Endodermal cell (in vitro differentiated cells): ENCODE measurements at regions not wholly inside any gene's neighbourhood (a gene's known extent, or its start where the extent isn't known, plus 50 kb on each side); places are given as distances from the start of the nearest gene placed in this dataset.

Experiments used
- DNase-seq: peaks from one replicate; pipeline ENCODE4 v3.0.0-alpha.2; 2017
- H3K27ac ChIP-seq: 2 replicates; pipeline ENCODE4 v1.5.1; 2013; ENCODE audit warnings: mild to moderate bottlenecking, low read depth, low read length, moderate library complexity
- H3K27me3 ChIP-seq: 2 replicates; pipeline ENCODE4 v1.6.1; 2013; ENCODE audit warnings: mild to moderate bottlenecking, low read length, moderate library complexity; ENCODE audit not compliant: insufficient read depth, control insufficient read depth, poor library complexity, severe bottlenecking
- H3K36me3 ChIP-seq: 2 replicates; pipeline ENCODE4 v1.7.0; 2013; ENCODE audit warnings: mild to moderate bottlenecking, low read length, moderate library complexity; ENCODE audit not compliant: control insufficient read depth, insufficient read depth
- H3K4me1 ChIP-seq: one replicate; pipeline ENCODE4 v1.7.0; 2013; ENCODE audit warnings: low read length; ENCODE audit not compliant: control insufficient read depth, insufficient read depth
- H3K4me3 ChIP-seq: 2 replicates; pipeline ENCODE4 v1.5.1; 2013; ENCODE audit warnings: mild to moderate bottlenecking, low read length, moderate library complexity
- H3K9ac ChIP-seq: 2 replicates; pipeline ENCODE4 v1.6.1; 2013; ENCODE audit warnings: mild to moderate bottlenecking, low read length, moderate library complexity; ENCODE audit not compliant: poor library complexity, severe bottlenecking; ENCODE audit errors: extremely low read depth
- H3K9me3 ChIP-seq: 2 replicates; pipeline ENCODE4 v1.6.1; 2013; ENCODE audit warnings: mild to moderate bottlenecking, low read length, moderate library complexity; ENCODE audit not compliant: control insufficient read depth
- H3K27ac Mint-ChIP-seq: 2 replicates; pipeline ENCODE4 v1.8.0; 2020; ENCODE audit warnings: mixed read lengths
- H3K27me3 Mint-ChIP-seq: 2 replicates; pipeline ENCODE4 v1.8.0; 2021; ENCODE audit warnings: mild to moderate bottlenecking, mixed read lengths; ENCODE audit not compliant: insufficient read depth
- H3K36me3 Mint-ChIP-seq: 2 replicates; pipeline ENCODE4 v1.8.0; 2020; ENCODE audit warnings: low read depth, mixed read lengths
- H3K4me1 Mint-ChIP-seq: 2 replicates; pipeline ENCODE4 v1.8.0; 2020; ENCODE audit warnings: mixed read lengths
- H3K4me3 Mint-ChIP-seq: 2 replicates; pipeline ENCODE4 v1.8.0; 2020; ENCODE audit warnings: mild to moderate bottlenecking, moderate library complexity, mixed read lengths
- H3K9me3 Mint-ChIP-seq: 2 replicates; pipeline ENCODE4 v1.8.0; 2020; ENCODE audit warnings: mild to moderate bottlenecking, mixed read lengths
- CTCF ChIP-seq: fragments of 200-600 bp; sonication (generic); conservative IDR thresholded peaks from 2 replicates; pipeline ENCODE4 v1.5.0; 2021; ENCODE audit warnings: antibody characterized with exemption, mild to moderate bottlenecking
- WGBS, 2 experiments: methylation state at CpG; one replicate each; pipeline versions ENCODE4 v1.1.5 to v1.1.7; 2013; ENCODE audit warnings: missing lambda C conversion rate in 2 of 2, mixed read lengths in 1 of 2; ENCODE audit not compliant: insufficient coverage in 1 of 2, insufficient read length in 1 of 2; 5-methylcytosine and 5-hydroxymethylcytosine counted together

GRCh38 chr6:105533301-105533700 lies 130.4 kb upstream of the PREP start:
- Mint-ChIP-seq H3K4me3 (no peak overlapping the region), H3K36me3 (no peaks in the 10 kb centered on the region), H3K9me3 (no peaks in the 10 kb centered on the region), H3K4me1 (peaks cover 5% of the 10 kb centered on the region), H3K27ac (no peak overlapping the region), H3K27me3 (peaks cover 4% of the 10 kb centered on the region)
- Histone ChIP-seq H3K9me3 (no peaks in the 10 kb centered on the region), H3K9ac (no peak overlapping the region), H3K36me3 (no peaks in the 10 kb centered on the region), H3K4me1 (no peaks in the 10 kb centered on the region), H3K27me3 (no peaks in the 10 kb centered on the region), H3K4me3 (no peak overlapping the region), H3K27ac (no peak overlapping the region)
- 82 to 90% methylated on average over 2 to 3 of the region's 3 CpGs for WGBS, 2 experiments
- no peak for TF ChIP-seq CTCF
- DNase-seq: no peak

DNA sequence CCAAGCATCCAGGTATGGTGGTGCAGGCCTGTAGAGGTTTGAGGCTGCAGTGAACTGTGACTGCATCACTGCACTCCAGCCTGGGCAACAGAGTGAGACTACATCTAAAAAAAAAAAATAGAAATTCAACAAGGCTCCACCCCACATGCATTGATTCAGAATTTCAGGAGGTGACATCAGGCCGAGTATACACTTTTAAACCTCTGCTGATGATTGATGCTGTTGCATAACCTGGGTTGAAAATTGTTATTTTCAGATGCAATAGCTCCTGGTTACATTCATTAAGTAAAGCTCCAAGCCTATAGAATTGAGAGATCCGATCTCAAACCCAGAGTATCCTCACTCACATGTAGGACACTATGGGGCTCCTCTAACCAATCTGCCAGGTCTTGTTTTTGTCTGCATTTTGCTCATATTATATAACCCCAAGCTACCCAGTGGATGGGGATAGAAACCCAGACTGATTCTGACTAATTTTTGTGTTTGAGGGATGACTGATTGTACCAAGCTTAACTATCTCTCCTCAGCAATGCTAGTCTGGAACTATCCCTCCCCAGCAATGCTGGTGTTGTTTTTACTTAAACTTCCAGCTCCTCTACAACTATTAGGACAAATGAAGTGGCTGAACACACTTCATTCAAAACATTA lies 123.5 kb upstream of the PREP start:
- Histone ChIP-seq H3K27ac (no peak overlapping the region), H3K27me3 (peaks cover 15% of the 10 kb centered on the region), H3K4me1 (no peaks in the 10 kb centered on the region), H3K4me3 (no peak overlapping the region), H3K9ac (no peak overlapping the region), H3K36me3 (no peaks in the 10 kb centered on the region), H3K9me3 (no peaks in the 10 kb centered on the region)
- no peak overlapping the region for H3K4me3 Mint-ChIP-seq
- no peak for TF ChIP-seq CTCF
- WGBS, 2 experiments: 89 to 92% methylated on average over 1 to 2 of the region's 2 CpGs
- H3K36me3 Mint-ChIP-seq: no peaks in the 10 kb centered on the region
- DNase-seq: no peak
- H3K27me3 Mint-ChIP-seq: no peaks in the 10 kb centered on the region
- H3K4me1 Mint-ChIP-seq: peaks cover 12% of the 10 kb centered on the region
- no peaks in the 10 kb centered on the region for H3K9me3 Mint-ChIP-seq
- H3K27ac Mint-ChIP-seq: no peak overlapping the region

GRCh38 chr6:105522626-105523322 lies 119.9 kb upstream of the PREP start:
- H3K27me3 Mint-ChIP-seq: no peaks in the 10 kb centered on the region
- no peaks in the 10 kb centered on the region for H3K36me3 ChIP-seq
- H3K27ac Mint-ChIP-seq: no peak overlapping the region
- H3K9me3 Mint-ChIP-seq: peaks cover 3% of the 10 kb centered on the region
- H3K9ac ChIP-seq: no peak overlapping the region
- no peak overlapping the region for H3K4me3 ChIP-seq
- no peaks in the 10 kb centered on the region for H3K4me1 ChIP-seq
- peaks cover 7% of the 10 kb centered on the region for H3K9me3 ChIP-seq
- H3K27ac ChIP-seq: no peak overlapping the region
- peaks cover 15% of the 10 kb centered on the region for H3K27me3 ChIP-seq
- no peaks in the 10 kb centered on the region for H3K36me3 Mint-ChIP-seq
- WGBS, 2 experiments: 94 to 100% methylated on average over 3 of the region's 3 CpGs
- peaks cover 12% of the 10 kb centered on the region for H3K4me1 Mint-ChIP-seq
- TF ChIP-seq CTCF: no peak
- no peak overlapping the region for H3K4me3 Mint-ChIP-seq
- no peak for DNase-seq
